ENCODE measurements at regions not wholly inside any gene's neighbourhood (a gene's known extent, or its start where the extent isn't known, plus 50 kb on each side); places are given as distances from the start of the nearest gene placed in this dataset.
"Not testable (repeated sequence)": the region's sequence is repeated elsewhere in the genome, so short reads cannot be mapped to it uniquely, and the experiment has no call there.

- peak; percentile 26 for DNase-seq
These were observed 50.7 kb downstream of the PPIAL4D start for GRCh38 chr1:145191272-145191675.

GRCh38 chr1:145189543-145190030 lies 52.4 kb downstream of the PPIAL4D start:
- DNase-seq, result not testable (repeated sequence)

GRCh38 chr1:145188869-145189542 lies 53.0 kb downstream of the PPIAL4D start:
- peak; percentile 11 for DNase-seq

GRCh38 chr1:145182606-145183413 lies 59.2 kb downstream of the PPIAL4D start:
- peak; percentile 42 for DNase-seq

GRCh38 chr1:145176285-145176925 lies 65.6 kb downstream of the PPIAL4D start:
- DNase-seq, result peak; percentile 18

GRCh38 chr1:145174377-145174776 lies 67.6 kb downstream of the PPIAL4D start:
- not testable (repeated sequence) for DNase-seq

- not testable (repeated sequence) for DNase-seq
These were observed 72.6 kb downstream of the FAM72D start for GRCh38 chr1:145168220-145168848.

GRCh38 chr1:145164360-145164759 lies 68.6 kb downstream of the FAM72D start:
- DNase-seq, result not testable (repeated sequence)

Data from CD4-positive, alpha-beta T cell treated with Interleukin-12 subunit alpha and Interleukin-12 subunit beta, for 1 hour (primary cell).